GM12878 (cell line): ENCODE measurements at regions not wholly inside any gene's neighbourhood (a gene's known extent, or its start where the extent isn't known, plus 50 kb on each side); places are given as distances from the start of the nearest gene placed in this dataset.

Experiments
- ATAC-seq: fragments of 200-7000 bp; cut with Tn5 transposase; 3 replicates; pipeline ENCODE4 v1.9.1; 2020; ENCODE audit warnings: mild to moderate bottlenecking, moderate library complexity
- BruUV-seq: library from RNA; stranded (reverse); fragments of 400-500 nt; replicated peaks from 2 replicates; lab custom pipeline; 2021; lab: Mats Ljungman, UMichigan
- CTCF ChIA-PET: fragments of 300-600 bp; sonication (Branson Sonifier 250); formaldehyde crosslinking; extraction: SDS; loops from one replicate; lab custom pipeline; 2021; ENCODE audit warnings: inconsistent platforms; lab: Yijun Ruan, JAX
- POLR2A ChIA-PET: fragments of 350-600 bp; formaldehyde crosslinking; extraction: SDS; loops from one replicate; lab custom pipeline; 2021; ENCODE audit warnings: inconsistent platforms; lab: Charles Lee
- RAD21 ChIA-PET: fragments of 300-600 bp; sonication (Branson Sonifier 250); formaldehyde crosslinking; loops from one replicate; lab custom pipeline; 2023; ENCODE audit warnings: antibody characterized with exemption; ENCODE audit not compliant: unreplicated experiment; lab: Charles Lee
- SMC1A ChIA-PET: fragments of 300-600 bp; sonication (Branson Sonifier 250); formaldehyde crosslinking; loops from one replicate; lab custom pipeline; 2023; ENCODE audit not compliant: unreplicated experiment, uncharacterized antibody; lab: Charles Lee
- DNase-seq: peaks from one replicate; pipeline ENCODE4 v3.0.0-alpha.2; 2011; ENCODE audit warnings: low read depth, low spot score
- FAIRE-seq: peaks from 3 replicates; lab custom pipeline; 2011; peaks lifted over from hg19 to GRCh38; lab: Jason Lieb, UNC
- H2AFZ ChIP-seq: 2 replicates; pipeline ENCODE4 v1.6.0; 2011; ENCODE audit warnings: low read depth, low read length, control low read depth; ENCODE audit not compliant: control insufficient read depth
- H3K27ac ChIP-seq: 2 replicates; pipeline ENCODE4 v1.5.1; 2011; ENCODE audit warnings: control low read depth; ENCODE audit not compliant: control insufficient read depth, insufficient read depth
- H3K27me3 ChIP-seq, 2 experiments: replicated peaks in 1 of 2; 2 replicates each; pipeline versions ENCODE4 v1.6.0 to v1.6.1; 2011; ENCODE audit warnings: low read length in 1 of 2; ENCODE audit not compliant: control insufficient read depth in 2 of 2, insufficient read depth in 2 of 2
- H3K36me3 ChIP-seq, 2 experiments: 2 replicates each; pipeline ENCODE4 v1.5.1; 2011; ENCODE audit warnings: low read length in 1 of 2; ENCODE audit not compliant: control insufficient read depth in 2 of 2, insufficient read depth in 2 of 2
- H3K4me1 ChIP-seq: 2 replicates; pipeline ENCODE4 v1.6.1; 2011; ENCODE audit warnings: mild to moderate bottlenecking, low read length, moderate library complexity, mixed read lengths; ENCODE audit not compliant: control insufficient read depth, insufficient read depth
- H3K4me2 ChIP-seq: 2 replicates; pipeline ENCODE4 v1.6.0; 2011; ENCODE audit warnings: control low read depth; ENCODE audit not compliant: control insufficient read depth, insufficient read depth
- H3K4me3 ChIP-seq: fragments of 200-600 bp; sonication (generic); 2 replicates; pipeline ENCODE4 v1.5.1; 2016
- H3K79me2 ChIP-seq: 2 replicates; pipeline ENCODE4 v1.6.0; 2011; ENCODE audit warnings: low read length; ENCODE audit not compliant: control insufficient read depth, insufficient read depth
- H3K9ac ChIP-seq: 2 replicates; pipeline ENCODE4 v1.8.0; 2011; ENCODE audit warnings: low read length, control low read depth, mixed read lengths; ENCODE audit not compliant: control insufficient read depth, insufficient read depth
- H3K9me3 ChIP-seq: replicated peaks from 3 replicates; pipeline ENCODE4 v1.5.1; 2011; ENCODE audit warnings: mild to moderate bottlenecking, low read length; ENCODE audit not compliant: control insufficient read depth, insufficient read depth
- H4K20me1 ChIP-seq: 2 replicates; pipeline ENCODE4 v1.6.0; 2011; ENCODE audit not compliant: control insufficient read depth, insufficient read depth
- BRCA1 ChIP-seq: IDR thresholded peaks from 2 replicates; pipeline ENCODE4 v1.6.1; 2011; ENCODE audit warnings: low read depth, low read length, improper control_type of control experiment
- HCFC1 ChIP-seq: fragments of 150-350 bp; IDR thresholded peaks from 2 replicates; pipeline ENCODE4 v1.6.1; 2014; ENCODE audit warnings: low read length
- MYB ChIP-seq: fragments of 150-350 bp; IDR thresholded peaks from 2 replicates; pipeline ENCODE4 v1.6.1; 2014; ENCODE audit warnings: mild to moderate bottlenecking, low read depth, low read length, borderline replicate concordance
- PAX8 ChIP-seq: fragments of 450-650 bp; IDR thresholded peaks from 2 replicates; pipeline ENCODE4 v1.6.1; 2017; ENCODE audit warnings: mild to moderate bottlenecking, moderate library complexity
- SREBF1 ChIP-seq: IDR thresholded peaks from 2 replicates; pipeline ENCODE4 v1.6.1; 2012; ENCODE audit warnings: mild to moderate bottlenecking, low read length
- TARDBP ChIP-seq: IDR thresholded peaks from 2 replicates; pipeline ENCODE4 v1.6.1; 2016; ENCODE audit warnings: borderline replicate concordance
- WGBS: methylation state at CpG from one replicate; pipeline ENCODE4 v1.1.6; 2016; ENCODE audit warnings: low lambda C conversion rate; ENCODE audit not compliant: insufficient replicate concordance, insufficient coverage; ENCODE audit errors: missing lambda C conversion rate; 5-methylcytosine and 5-hydroxymethylcytosine counted together
- in situ Hi-C: fragments of 300-500 bp; cut with MboI; formaldehyde crosslinking; loops from 9 replicates; pipeline ENCODE4 v1.14.3; 2018; ENCODE audit warnings: mixed read lengths
- intact Hi-C: fragments of 100-400 bp; cut with micrococcal nuclease; formaldehyde crosslinking; loops from one replicate; pipeline ENCODE4 v1.14.2; 2022; ENCODE audit not compliant: unreplicated experiment
- TF ChIP-seq, protein P1 (sequence below): fragments of 450-650 bp; IDR thresholded peaks from 2 replicates; pipeline ENCODE4 v1.6.1; 2017; ENCODE audit warnings: mild to moderate bottlenecking, low read depth, inconsistent platforms; ENCODE audit not compliant: poor library complexity, severe bottlenecking
- TF ChIP-seq, protein P2 (sequence below): fragments of 450-650 bp; IDR thresholded peaks from 2 replicates; pipeline ENCODE4 v1.6.1; 2018; ENCODE audit warnings: borderline replicate concordance, mild to moderate bottlenecking; ENCODE audit not compliant: partially characterized antibody

DNA sequence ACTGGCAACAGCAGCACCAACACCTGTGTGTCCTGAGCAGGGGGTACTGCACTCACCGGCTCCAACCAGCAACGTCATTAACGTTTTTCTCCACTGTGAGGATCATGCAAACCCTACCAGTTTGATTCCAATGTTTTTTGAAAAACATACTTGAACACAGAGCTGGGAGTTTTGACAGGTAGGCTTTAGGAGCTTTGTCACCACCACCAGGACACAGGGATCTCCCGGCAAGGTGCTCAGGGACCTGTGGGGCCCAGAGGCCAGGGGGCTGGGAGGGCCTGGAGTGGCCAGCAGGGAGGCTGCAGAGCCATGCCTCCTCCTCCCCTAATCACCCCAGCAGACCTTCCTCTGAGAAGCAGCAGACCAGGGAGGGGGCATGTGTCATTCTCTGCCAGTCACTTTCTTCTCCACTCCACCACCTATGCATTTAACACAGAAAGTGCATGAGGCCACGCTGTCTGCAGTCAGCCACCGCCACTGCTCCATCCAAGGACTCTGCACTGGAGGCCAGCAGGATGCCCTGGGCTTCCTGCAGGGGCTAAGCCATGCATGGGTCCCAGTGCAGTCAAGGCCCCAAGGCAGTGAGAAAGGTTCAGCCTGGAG, 768.2 kb downstream of the KCNJ18 start:
- ChIA-PET POLR2A (no interaction called here), CTCF (no interaction called here), SMC1A (no interaction called here), RAD21 (no interaction called here)
- no peaks in the 10 kb centered on the region for H3K79me2 ChIP-seq
- intact Hi-C loops: no loop called here
- no peaks in the 10 kb centered on the region; the same call in 2 of the 3 replicates for H3K9me3 ChIP-seq
- no peaks in the 10 kb centered on the region for H4K20me1 ChIP-seq
- H3K27ac ChIP-seq: no peak overlapping the region
- in situ Hi-C loops: no loop called here
- no peaks in the 10 kb centered on the region for H3K4me1 ChIP-seq
- DNase-seq (no peak), ATAC-seq (no peak), FAIRE-seq (no peak)
- H3K9ac ChIP-seq: no peak overlapping the region
- no peaks in the 10 kb centered on the region for H3K27me3 ChIP-seq
- 33% methylated on average over 6 of the region's 6 CpGs for WGBS
- no TSS peak for BruUV-seq
- H2AFZ ChIP-seq: no peak overlapping the region
- H3K4me2 ChIP-seq: no peak overlapping the region
- no peaks in the 10 kb centered on the region for H3K36me3 ChIP-seq
- H3K4me3 ChIP-seq: no peak overlapping the region
- TF ChIP-seq PAX8 (no peak), SREBF1 (no peak), TARDBP (no peak), BRCA1 (no peak), MYB (no peak), HCFC1 (no peak)
- TF ChIP-seq, protein P1, sequence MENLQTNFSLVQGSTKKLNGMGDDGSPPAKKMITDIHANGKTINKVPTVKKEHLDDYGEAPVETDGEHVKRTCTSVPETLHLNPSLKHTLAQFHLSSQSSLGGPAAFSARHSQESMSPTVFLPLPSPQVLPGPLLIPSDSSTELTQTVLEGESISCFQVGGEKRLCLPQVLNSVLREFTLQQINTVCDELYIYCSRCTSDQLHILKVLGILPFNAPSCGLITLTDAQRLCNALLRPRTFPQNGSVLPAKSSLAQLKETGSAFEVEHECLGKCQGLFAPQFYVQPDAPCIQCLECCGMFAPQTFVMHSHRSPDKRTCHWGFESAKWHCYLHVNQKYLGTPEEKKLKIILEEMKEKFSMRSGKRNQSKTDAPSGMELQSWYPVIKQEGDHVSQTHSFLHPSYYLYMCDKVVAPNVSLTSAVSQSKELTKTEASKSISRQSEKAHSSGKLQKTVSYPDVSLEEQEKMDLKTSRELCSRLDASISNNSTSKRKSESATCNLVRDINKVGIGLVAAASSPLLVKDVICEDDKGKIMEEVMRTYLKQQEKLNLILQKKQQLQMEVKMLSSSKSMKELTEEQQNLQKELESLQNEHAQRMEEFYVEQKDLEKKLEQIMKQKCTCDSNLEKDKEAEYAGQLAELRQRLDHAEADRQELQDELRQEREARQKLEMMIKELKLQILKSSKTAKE: no peak
- TF ChIP-seq, protein P2, sequence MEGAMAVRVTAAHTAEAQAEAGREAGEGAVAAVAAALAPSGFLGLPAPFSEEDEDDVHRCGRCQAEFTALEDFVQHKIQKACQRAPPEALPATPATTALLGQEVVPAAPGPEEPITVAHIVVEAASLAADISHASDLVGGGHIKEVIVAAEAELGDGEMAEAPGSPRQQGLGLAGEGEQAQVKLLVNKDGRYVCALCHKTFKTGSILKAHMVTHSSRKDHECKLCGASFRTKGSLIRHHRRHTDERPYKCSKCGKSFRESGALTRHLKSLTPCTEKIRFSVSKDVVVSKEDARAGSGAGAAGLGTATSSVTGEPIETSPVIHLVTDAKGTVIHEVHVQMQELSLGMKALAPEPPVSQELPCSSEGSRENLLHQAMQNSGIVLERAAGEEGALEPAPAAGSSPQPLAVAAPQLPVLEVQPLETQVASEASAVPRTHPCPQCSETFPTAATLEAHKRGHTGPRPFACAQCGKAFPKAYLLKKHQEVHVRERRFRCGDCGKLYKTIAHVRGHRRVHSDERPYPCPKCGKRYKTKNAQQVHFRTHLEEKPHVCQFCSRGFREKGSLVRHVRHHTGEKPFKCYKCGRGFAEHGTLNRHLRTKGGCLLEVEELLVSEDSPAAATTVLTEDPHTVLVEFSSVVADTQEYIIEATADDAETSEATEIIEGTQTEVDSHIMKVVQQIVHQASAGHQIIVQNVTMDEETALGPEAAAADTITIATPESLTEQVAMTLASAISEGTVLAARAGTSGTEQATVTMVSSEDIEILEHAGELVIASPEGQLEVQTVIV: no peak
